ENCODE measurements at regions not wholly inside any gene's neighbourhood (a gene's known extent, or its start where the extent isn't known, plus 50 kb on each side); places are given as distances from the start of the nearest gene placed in this dataset.

GRCh38 chr1:4587721-4588120, 66.7 kb upstream of the AJAP1 start:
- no peaks in the 10 kb centered on the region for H3K36me3 ChIP-seq (ENCODE audit: control insufficient read depth, insufficient read depth, low read length)
- H3K79me1 ChIP-seq (ENCODE audit: low read depth in 1 of 2, low read length in 2 of 2) = no peaks in the 10 kb centered on the region
- dilution Hi-C loops (cut with HindIII; ENCODE audit: low sequenced_read_pairs, unreplicated experiment) = no loop called here
- H3K9me1 ChIP-seq (ENCODE audit: insufficient read depth, low read length) = no peaks in the 10 kb centered on the region
- H3K4me2 ChIP-seq (ENCODE audit: low read depth, low read length) = no peak overlapping the region
- H3K9ac ChIP-seq (ENCODE audit: low read depth, low read length) = no peak overlapping the region
- H4K8ac ChIP-seq (ENCODE audit: low read depth in 2 of 2, low read length in 2 of 2) = no peak overlapping the region
- H2BK20ac ChIP-seq (ENCODE audit: low read depth, low read length) = no peak overlapping the region
- peaks cover 25% of the 10 kb centered on the region for H3K9me3 ChIP-seq (ENCODE audit: control insufficient read depth, insufficient read depth, low read length)
- TF ChIP-seq CTCF (conservative IDR thresholded peaks at IDR 0.05; ENCODE audit: low read depth, low read length) (no peak), MXI1 (IDR thresholded peaks at IDR 0.05; ENCODE audit: borderline replicate concordance, low read depth, low read length) (no peak), POLR2A (IDR thresholded peaks at IDR 0.05; ENCODE audit: low read depth, low read length) (no peak), ELK1 (IDR thresholded peaks at IDR 0.05; ENCODE audit: borderline replicate concordance, low read depth, low read length) (no peak), RFX5 (IDR thresholded peaks at IDR 0.05; ENCODE audit: low read depth, low read length) (no peak), RAD21 (IDR thresholded peaks at IDR 0.05; ENCODE audit: low read length) (no peak), CEBPB (IDR thresholded peaks at IDR 0.05; ENCODE audit: low read depth, low read length) (no peak), NFE2L2 (IDR thresholded peaks at IDR 0.05; ENCODE audit: low read depth, low read length) (no peak), MAFK (IDR thresholded peaks at IDR 0.05; ENCODE audit: low read depth, low read length) (no peak), MAZ (IDR thresholded peaks at IDR 0.05; ENCODE audit: borderline replicate concordance, low read depth, low read length) (no peak), SMC3 (IDR thresholded peaks at IDR 0.05; ENCODE audit: low read depth, low read length) (no peak), USF2 (IDR thresholded peaks at IDR 0.05; ENCODE audit: low read depth, low read length) (no peak), CHD1 (IDR thresholded peaks at IDR 0.05; ENCODE audit: low read depth, low read length) (no peak), RCOR1 (IDR thresholded peaks at IDR 0.05; ENCODE audit: insufficient replicate concordance, low read length) (no peak), FOS (IDR thresholded peaks at IDR 0.05; ENCODE audit: low read depth, low read length) (no peak), BHLHE40 (IDR thresholded peaks at IDR 0.05; ENCODE audit: low read depth, low read length) (no peak)
- POLR2A ChIA-PET (ENCODE audit: unreplicated experiment) = no interaction called here
- DNase-seq (no peak), ATAC-seq (ENCODE audit: low read depth) (no peak)
- no peak overlapping the region for H2AK5ac ChIP-seq (ENCODE audit: low read depth, low read length)
- no peak overlapping the region for H3K23ac ChIP-seq (ENCODE audit: low read depth, low read length)
- H3K4ac ChIP-seq (ENCODE audit: low read depth, low read length) = no peak overlapping the region
- CTCF ChIA-PET = no interaction called here
- H3K18ac ChIP-seq (ENCODE audit: low read depth, low read length) = no peak overlapping the region
- no peak overlapping the region for H2AK9ac ChIP-seq (replicated peaks; ENCODE audit: low read depth, low read length, poor library complexity)
- no peak overlapping the region for H2BK120ac ChIP-seq (ENCODE audit: low read depth, low read length)
- H2BK5ac ChIP-seq (ENCODE audit: low read depth, low read length, poor library complexity, severe bottlenecking) = no peak overlapping the region
- H2BK15ac ChIP-seq (ENCODE audit: low read depth, low read length) = no peak overlapping the region
- no peaks in the 10 kb centered on the region for H3K4me1 ChIP-seq (ENCODE audit: control insufficient read depth, insufficient read depth, low read length)
- H3K4me3 ChIP-seq (ENCODE audit: insufficient read depth, low read depth, low read length) = no peak overlapping the region
- H3K27ac ChIP-seq (ENCODE audit: insufficient read depth, low read length) = no peak overlapping the region
- H4K20me1 ChIP-seq (ENCODE audit: insufficient read depth, low read length) = no peaks in the 10 kb centered on the region
- H3K27me3 ChIP-seq (ENCODE audit: control insufficient read depth, insufficient read depth, low read length) = no peaks in the 10 kb centered on the region
- WGBS, 2 experiments (ENCODE audit: extremely low coverage in 2 of 2, insufficient read length in 1 of 2) = no CpG with 5 or more reads among the region's 6 CpGs
- no peak overlapping the region for H4K5ac ChIP-seq (ENCODE audit: low read depth, low read length)
- no peak overlapping the region for H3K14ac ChIP-seq (replicated peaks; ENCODE audit: low read depth, low read length)
- H4K91ac ChIP-seq (ENCODE audit: insufficient read depth, low read depth, low read length) = no peak overlapping the region
- intact Hi-C loops (cut with micrococcal nuclease) = no loop called here
- no peak overlapping the region for H2AFZ ChIP-seq (replicated peaks; ENCODE audit: low read length, poor library complexity)
- BruUV-seq (replicated peaks) = no TSS peak
- no peak overlapping the region for H3K56ac ChIP-seq (ENCODE audit: extremely low read depth, insufficient read depth, low read length)
- in situ Hi-C loops (cut with MboI; ENCODE audit: low sequenced_read_pairs) = no loop called here
